CD14-positive monocyte (primary cell): ENCODE measurements at regions not wholly inside any gene's neighbourhood (a gene's known extent, or its start where the extent isn't known, plus 50 kb on each side); places are given as distances from the start of the nearest gene placed in this dataset.

Source experiments
- DNase-seq, 3 donors: peaks; one replicate each; pipeline ENCODE4 v3.0.0-alpha.2; 2011 to 2022
- H2AFZ ChIP-seq: 2 replicates; pipeline ENCODE4 v1.6.0; 2012; ENCODE audit warnings: mild to moderate bottlenecking, low read depth, low read length, inconsistent platforms; ENCODE audit not compliant: insufficient read depth, poor library complexity, severe bottlenecking
- H3K27ac ChIP-seq, 2 donors: 1 replicate in 1 of 2; 2 replicates in 1 of 2; pipeline ENCODE4 v1.5.1; 2012 to 2013; ENCODE audit warnings: low read length in 2 of 2, control low read depth in 1 of 2, inconsistent platforms in 1 of 2, low read depth in 1 of 2, mild to moderate bottlenecking in 1 of 2
- H3K27me3 ChIP-seq, 2 donors: one replicate each; pipeline versions ENCODE4 v1.6.0 to v1.6.1; 2011 to 2013; ENCODE audit warnings: low read length in 2 of 2; ENCODE audit not compliant: control insufficient read depth in 2 of 2, insufficient read depth in 2 of 2
- H3K36me3 ChIP-seq, 2 donors: replicated peaks in 1 of 2; 1 replicate in 1 of 2; 2 replicates in 1 of 2; pipeline versions ENCODE4 v1.5.1 to v1.6.1; 2012 to 2013; ENCODE audit warnings: low read length in 2 of 2, control low read depth in 1 of 2, inconsistent platforms in 1 of 2, mild to moderate bottlenecking in 1 of 2; ENCODE audit not compliant: insufficient read depth in 2 of 2, control insufficient read depth in 1 of 2
- H3K4me1 ChIP-seq, 2 donors: 1 replicate in 1 of 2; 2 replicates in 1 of 2; pipeline versions ENCODE4 v1.5.1 to v1.6.1; 2012 to 2013; ENCODE audit warnings: low read length in 2 of 2, control low read depth in 1 of 2, inconsistent platforms in 1 of 2, mild to moderate bottlenecking in 1 of 2, moderate library complexity in 1 of 2; ENCODE audit not compliant: insufficient read depth in 2 of 2, control insufficient read depth in 1 of 2
- H3K4me2 ChIP-seq: replicated peaks from 2 replicates; pipeline ENCODE3; 2012; ENCODE audit warnings: low read length, moderate library complexity, mild to moderate bottlenecking; ENCODE audit not compliant: poor library complexity, severe bottlenecking; ENCODE audit errors: extremely low read depth
- H3K4me3 ChIP-seq, 3 experiments: fragments of 200-600 bp in 1 of 3; sonication (generic) in 1 of 3; replicated peaks in 1 of 3; 1 replicate in 2 of 3; 2 replicates in 1 of 3; pipeline ENCODE4 v1.5.1; 2011 to 2013; ENCODE audit warnings: low read length in 3 of 3, mild to moderate bottlenecking in 3 of 3, control low read depth in 2 of 3, low read depth in 2 of 3, inconsistent platforms in 1 of 3, moderate library complexity in 1 of 3
- H3K79me2 ChIP-seq: 2 replicates; pipeline ENCODE4 v1.6.0; 2012; ENCODE audit warnings: mild to moderate bottlenecking, control low read depth, inconsistent platforms, low read length, moderate library complexity; ENCODE audit not compliant: insufficient read depth
- H3K9ac ChIP-seq: 2 replicates; pipeline ENCODE4 v1.6.0; 2017; ENCODE audit warnings: low read length, mild to moderate bottlenecking; ENCODE audit not compliant: insufficient read depth, poor library complexity, severe bottlenecking
- H3K9me3 ChIP-seq, 2 donors: replicated peaks in 1 of 2; 1 replicate in 1 of 2; 2 replicates in 1 of 2; pipeline versions ENCODE4 v1.5.1 to v1.6.1; 2012 to 2013; ENCODE audit warnings: low read length in 2 of 2, control low read depth in 1 of 2; ENCODE audit not compliant: control insufficient read depth in 1 of 2, insufficient read depth in 1 of 2
- H4K20me1 ChIP-seq: 2 replicates; pipeline ENCODE4 v1.6.0; 2012; ENCODE audit warnings: mild to moderate bottlenecking, low read length, control low read depth, moderate library complexity; ENCODE audit not compliant: insufficient read depth
- H3K27ac Mint-ChIP-seq, 7 donors: one replicate each; pipeline ENCODE4 v1.8.0; 2020; ENCODE audit warnings: mild to moderate bottlenecking in 7 of 7, mixed read lengths in 7 of 7, moderate library complexity in 6 of 7, inconsistent platforms in 2 of 7
- H3K27me3 Mint-ChIP-seq, 3 donors: one replicate each; pipeline ENCODE4 v1.8.0; 2021 to 2022; ENCODE audit warnings: low read depth in 3 of 3, mild to moderate bottlenecking in 3 of 3, mixed read lengths in 3 of 3, moderate library complexity in 3 of 3, inconsistent platforms in 1 of 3
- H3K36me3 Mint-ChIP-seq, 2 donors: one replicate each; pipeline ENCODE4 v1.8.0; 2020; ENCODE audit warnings: mixed read lengths in 2 of 2, inconsistent platforms in 1 of 2, mild to moderate bottlenecking in 1 of 2
- H3K4me1 Mint-ChIP-seq: one replicate; pipeline ENCODE4 v1.8.0; 2020; ENCODE audit warnings: mild to moderate bottlenecking, mixed read lengths
- H3K4me3 Mint-ChIP-seq, 2 donors: one replicate each; pipeline ENCODE4 v1.8.0; 2020; ENCODE audit warnings: mild to moderate bottlenecking in 2 of 2, mixed read lengths in 2 of 2, moderate library complexity in 1 of 2
- H3K9me3 Mint-ChIP-seq, 7 donors: one replicate each; pipeline ENCODE4 v1.8.0; 2020 to 2022; ENCODE audit warnings: mixed read lengths in 7 of 7, mild to moderate bottlenecking in 6 of 7, moderate library complexity in 6 of 7, inconsistent platforms in 2 of 7
- CTCF ChIP-seq: fragments of 200-600 bp; IDR thresholded peaks from one replicate; pipeline ENCODE4 v1.8.0; 2022; ENCODE audit warnings: antibody characterized with exemption, mild to moderate bottlenecking
- WGBS: methylation state at CpG from one replicate; pipeline ENCODE4 v1.1.5; 2013; ENCODE audit warnings: missing lambda C conversion rate; ENCODE audit not compliant: insufficient coverage; 5-methylcytosine and 5-hydroxymethylcytosine counted together
- intact Hi-C, 2 donors: fragments of 100-400 bp; cut with micrococcal nuclease; formaldehyde crosslinking; loops; one replicate each; pipeline versions ENCODE4 v1.15.0 to v1.15.1; 2023

DNA sequence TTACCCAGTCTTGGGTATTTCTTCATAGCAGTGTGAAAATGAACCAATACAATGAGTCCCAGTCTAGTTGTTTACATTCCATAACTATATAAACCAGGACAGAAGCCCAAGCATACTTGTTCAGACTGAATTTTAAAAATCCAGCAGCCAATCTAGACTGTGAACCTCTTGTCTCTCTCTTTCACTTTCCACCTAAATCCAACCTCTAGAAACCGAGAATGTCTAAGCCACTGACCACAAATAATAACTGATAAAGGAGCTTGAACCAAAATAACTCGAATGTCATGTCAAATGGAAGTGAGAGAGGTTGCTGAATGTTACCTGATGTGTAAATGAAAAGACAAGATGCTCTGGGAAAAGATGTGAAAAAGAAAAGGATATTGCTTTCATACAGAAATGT is 544.7 kb downstream of the NLGN4X start:
- WGBS, result no CpG with 5 or more reads among the region's 2 CpGs
- Histone ChIP-seq H3K4me3 (no peak overlapping the region), H3K27ac (no peak overlapping the region), H3K36me3 (no peaks in the 10 kb centered on the region), H3K79me2 (no peaks in the 10 kb centered on the region), H3K9ac (no peak overlapping the region), H2AFZ (no peak overlapping the region), H3K9me3 (no peaks in the 10 kb centered on the region), H3K4me2 (no peak overlapping the region), H4K20me1 (no peaks in the 10 kb centered on the region), H3K4me1 (no peaks in the 10 kb centered on the region), H3K27me3 (no peaks in the 10 kb centered on the region)
- no peak overlapping the region for H3K27ac Mint-ChIP-seq
- peaks cover 0 to 2% (median 1%) of the 10 kb centered on the region in 3 donors for H3K27me3 Mint-ChIP-seq
- no peaks in the 10 kb centered on the region for H3K4me1 Mint-ChIP-seq
- no peaks in the 10 kb centered on the region for H3K36me3 Mint-ChIP-seq
- no peak for DNase-seq
- no peak for TF ChIP-seq CTCF
- intact Hi-C loops, result no loop called here
- H3K4me3 Mint-ChIP-seq, result no peak overlapping the region
- peaks cover 0 to 5% (median 2%) of the 10 kb centered on the region in 7 donors for H3K9me3 Mint-ChIP-seq

GRCh38 chrX:5681159-5681558 is 547.5 kb downstream of the NLGN4X start:
- no peak overlapping the region for H3K27ac ChIP-seq
- H3K27ac Mint-ChIP-seq, result peak overlapping the region in 1 of 7 donors; percentile 1

More at GRCh38 chrX:5681159-5681558, 547.5 kb downstream of the NLGN4X start:
- Mint-ChIP-seq H3K4me1 (no peaks in the 10 kb centered on the region), H3K9me3 (peaks cover 0 to 5% (median 2%) of the 10 kb centered on the region in 7 donors), H3K4me3 (no peak overlapping the region), H3K36me3 (no peaks in the 10 kb centered on the region), H3K27me3 (peaks cover 0 to 1% (median 0%) of the 10 kb centered on the region in 3 donors)
- no peaks in the 10 kb centered on the region for H3K36me3 ChIP-seq
- no peaks in the 10 kb centered on the region for H3K4me1 ChIP-seq
- H3K79me2 ChIP-seq, result no peaks in the 10 kb centered on the region
- no peaks in the 10 kb centered on the region for H4K20me1 ChIP-seq
- no peak overlapping the region for H3K4me3 ChIP-seq
- no peaks in the 10 kb centered on the region for H3K27me3 ChIP-seq
- WGBS, result no CpG with 5 or more reads among the region's 3 CpGs
- no peak for TF ChIP-seq CTCF
- H3K9ac ChIP-seq, result no peak overlapping the region
- DNase-seq, result peak in 1 of 3 donors; percentile 3
- no peaks in the 10 kb centered on the region for H3K9me3 ChIP-seq
- no peak overlapping the region for H2AFZ ChIP-seq
- no peak overlapping the region for H3K4me2 ChIP-seq
- intact Hi-C loops, result no loop called here
